ENCODE measurements at regions not wholly inside any gene's neighbourhood (a gene's known extent, or its start where the extent isn't known, plus 50 kb on each side); places are given as distances from the start of the nearest gene placed in this dataset.
"Not testable (repeated sequence)": the region's sequence is repeated elsewhere in the genome, so short reads cannot be mapped to it uniquely, and the experiment has no call there.

- DNase-seq: no peak
Observed at GRCh38 chrX:148269513-148269912, 230.9 kb upstream of the AFF2 start.

GRCh38 chrX:148270499-148270898 is 229.9 kb upstream of the AFF2 start:
- DNase-seq: no peak

GRCh38 chrX:148271263-148271662 is 229.2 kb upstream of the AFF2 start:
- no peak for DNase-seq

GRCh38 chrX:148281920-148282319 is 218.5 kb upstream of the AFF2 start:
- no peak for DNase-seq

GRCh38 chrX:148282504-148282903 is 217.9 kb upstream of the AFF2 start:
- no peak for DNase-seq

- no peak for DNase-seq
Observed at GRCh38 chrX:148284056-148284455, 216.4 kb upstream of the AFF2 start.

GRCh38 chrX:148284821-148285220 is 215.6 kb upstream of the AFF2 start:
- no peak for DNase-seq

GRCh38 chrX:148288451-148288850 is 212.0 kb upstream of the AFF2 start:
- no peak for DNase-seq

GRCh38 chrX:148290041-148290440 is 210.4 kb upstream of the AFF2 start:
- no peak for DNase-seq

- no peak for DNase-seq
Observed at GRCh38 chrX:148290931-148291330, 209.5 kb upstream of the AFF2 start.

- no peak for DNase-seq
Observed at GRCh38 chrX:148298737-148299136, 201.7 kb upstream of the AFF2 start.

GRCh38 chrX:148305214-148305613 is 195.2 kb upstream of the AFF2 start:
- DNase-seq: not testable (repeated sequence)

- no peak for DNase-seq
Observed at GRCh38 chrX:148309413-148309812, 191.0 kb upstream of the AFF2 start.

GRCh38 chrX:148310426-148311165 is 189.8 kb upstream of the AFF2 start:
- peak; percentile 20 for DNase-seq

- DNase-seq: no peak
Observed at GRCh38 chrX:148311544-148311943, 188.9 kb upstream of the AFF2 start.

GRCh38 chrX:148314876-148315275 is 185.5 kb upstream of the AFF2 start:
- no peak for DNase-seq

- DNase-seq: no peak
Observed at GRCh38 chrX:148316446-148316845, 184.0 kb upstream of the AFF2 start.

GRCh38 chrX:148322906-148323305 is 177.5 kb upstream of the AFF2 start:
- DNase-seq: no peak

- DNase-seq: no peak
Observed at GRCh38 chrX:148333989-148334388, 166.4 kb upstream of the AFF2 start.

- DNase-seq: no peak
Observed at GRCh38 chrX:148337873-148338272, 162.5 kb upstream of the AFF2 start.

- no peak for DNase-seq
Observed at GRCh38 chrX:148354916-148355315, 145.5 kb upstream of the AFF2 start.

- no peak for DNase-seq
Observed at GRCh38 chrX:148361641-148362040, 138.8 kb upstream of the AFF2 start.

GRCh38 chrX:148363471-148364235 is 136.8 kb upstream of the AFF2 start:
- no peak for DNase-seq

- no peak for DNase-seq
Observed at GRCh38 chrX:148365233-148365632, 135.2 kb upstream of the AFF2 start.

- no peak for DNase-seq
Observed at GRCh38 chrX:148371291-148371690, 129.1 kb upstream of the AFF2 start.

Data from activated T-cell treated with anti-CD3 and anti-CD28 coated beads, Interleukin-2, amount 50 U/mL, for 1 hour (primary cell).